ENCODE measurements at regions not wholly inside any gene's neighbourhood (a gene's known extent, or its start where the extent isn't known, plus 50 kb on each side); places are given as distances from the start of the nearest gene placed in this dataset.

GRCh38 chr5:125654392-125654791 is 768.8 kb upstream of the GRAMD2B start:
- no peaks in the 10 kb centered on the region for H3K36me3 ChIP-seq (ENCODE audit: insufficient read depth, insufficient read length, low read length)
- no peak overlapping the region for H3K9ac ChIP-seq (ENCODE audit: insufficient read length, low read depth)
- TF ChIP-seq YY1 (IDR thresholded peaks at IDR 0.05; ENCODE audit: insufficient read depth, insufficient read length), result no peak
- no peak for TF ChIP-seq SUZ12 (IDR thresholded peaks at IDR 0.05; ENCODE audit: extremely low read depth, insufficient read depth, insufficient read length)
- H3K9me3 ChIP-seq (ENCODE audit: insufficient read depth, low read length), result no peaks in the 10 kb centered on the region
- H3K4me3 ChIP-seq (ENCODE audit: insufficient read length, low read depth), result no peak overlapping the region
- no peak for DNase-seq (ENCODE audit: low read depth, low spot score)
- no peaks in the 10 kb centered on the region for H3K27me3 ChIP-seq (ENCODE audit: insufficient read depth, insufficient read length)
- no peaks in the 10 kb centered on the region for H3K4me1 ChIP-seq (ENCODE audit: insufficient read depth, insufficient read length)

- H3K4me1 ChIP-seq (ENCODE audit: insufficient read depth, insufficient read length), result no peaks in the 10 kb centered on the region
- no peak overlapping the region for H3K9ac ChIP-seq (ENCODE audit: insufficient read length, low read depth)
- no peaks in the 10 kb centered on the region for H3K27me3 ChIP-seq (ENCODE audit: insufficient read depth, insufficient read length)
- no peak for DNase-seq (ENCODE audit: low read depth, low spot score)
- TF ChIP-seq ZNF274 (IDR thresholded peaks at IDR 0.05; ENCODE audit: low read depth, low read length) (no peak), SUZ12 (IDR thresholded peaks at IDR 0.05; ENCODE audit: extremely low read depth, insufficient read depth, insufficient read length) (no peak), YY1 (IDR thresholded peaks at IDR 0.05; ENCODE audit: insufficient read depth, insufficient read length) (no peak)
- H3K9me3 ChIP-seq (ENCODE audit: insufficient read depth, low read length), result no peaks in the 10 kb centered on the region
- H3K4me3 ChIP-seq (ENCODE audit: insufficient read length, low read depth), result no peak overlapping the region
- H3K36me3 ChIP-seq (ENCODE audit: insufficient read depth, insufficient read length, low read length), result no peaks in the 10 kb centered on the region
These were observed 768.1 kb upstream of the GRAMD2B start for GRCh38 chr5:125655156-125655555.

GRCh38 chr5:125657936-125658335 is 765.3 kb upstream of the GRAMD2B start:
- Histone ChIP-seq H3K4me1 (ENCODE audit: insufficient read depth, insufficient read length) (peaks cover 2% of the 10 kb centered on the region), H3K36me3 (ENCODE audit: insufficient read depth, insufficient read length, low read length) (no peaks in the 10 kb centered on the region), H3K9me3 (ENCODE audit: insufficient read depth, low read length) (no peaks in the 10 kb centered on the region; the same call in 1 of the 2 replicates), H3K27me3 (ENCODE audit: insufficient read depth, insufficient read length) (no peaks in the 10 kb centered on the region), H3K4me3 (ENCODE audit: insufficient read length, low read depth) (no peak overlapping the region), H3K9ac (ENCODE audit: insufficient read length, low read depth) (no peak overlapping the region)
- TF ChIP-seq YY1 (IDR thresholded peaks at IDR 0.05; ENCODE audit: insufficient read depth, insufficient read length) (no peak), SUZ12 (IDR thresholded peaks at IDR 0.05; ENCODE audit: extremely low read depth, insufficient read depth, insufficient read length) (no peak), ZNF274 (IDR thresholded peaks at IDR 0.05; ENCODE audit: low read depth, low read length) (no peak)
- DNase-seq (ENCODE audit: low read depth, low spot score), result no peak

GRCh38 chr5:125659316-125660023 is 763.7 kb upstream of the GRAMD2B start:
- H3K9ac ChIP-seq (ENCODE audit: insufficient read length, low read depth), result no peak overlapping the region

GRCh38 chr5:125660231-125660895 is 762.8 kb upstream of the GRAMD2B start:
- H3K36me3 ChIP-seq (ENCODE audit: insufficient read depth, insufficient read length, low read length), result no peaks in the 10 kb centered on the region
- TF ChIP-seq SUZ12 (IDR thresholded peaks at IDR 0.05; ENCODE audit: extremely low read depth, insufficient read depth, insufficient read length), result no peak
- no peak for TF ChIP-seq ZNF274 (IDR thresholded peaks at IDR 0.05; ENCODE audit: low read depth, low read length)
- TF ChIP-seq YY1 (IDR thresholded peaks at IDR 0.05; ENCODE audit: insufficient read depth, insufficient read length), result no peak
- DNase-seq (ENCODE audit: low read depth, low spot score), result no peak
- no peaks in the 10 kb centered on the region for H3K27me3 ChIP-seq (ENCODE audit: insufficient read depth, insufficient read length)
- no peaks in the 10 kb centered on the region; the same call in 1 of the 2 replicates for H3K9me3 ChIP-seq (ENCODE audit: insufficient read depth, low read length)
- H3K4me1 ChIP-seq (ENCODE audit: insufficient read depth, insufficient read length), result peaks cover 2% of the 10 kb centered on the region
- H3K4me3 ChIP-seq (ENCODE audit: insufficient read length, low read depth), result no peak overlapping the region
- H3K9ac ChIP-seq (ENCODE audit: insufficient read length, low read depth), result no peak overlapping the region

More at GRCh38 chr5:125659316-125660023, 763.7 kb upstream of the GRAMD2B start:
- H3K4me3 ChIP-seq (ENCODE audit: insufficient read length, low read depth), result no peak overlapping the region
- TF ChIP-seq ZNF274 (IDR thresholded peaks at IDR 0.05; ENCODE audit: low read depth, low read length), result no peak
- no peak for TF ChIP-seq SUZ12 (IDR thresholded peaks at IDR 0.05; ENCODE audit: extremely low read depth, insufficient read depth, insufficient read length)
- TF ChIP-seq YY1 (IDR thresholded peaks at IDR 0.05; ENCODE audit: insufficient read depth, insufficient read length), result no peak
- peak; percentile 13 for DNase-seq (ENCODE audit: low read depth, low spot score)
- no peaks in the 10 kb centered on the region for H3K36me3 ChIP-seq (ENCODE audit: insufficient read depth, insufficient read length, low read length)
- H3K27me3 ChIP-seq (ENCODE audit: insufficient read depth, insufficient read length), result no peaks in the 10 kb centered on the region
- H3K4me1 ChIP-seq (ENCODE audit: insufficient read depth, insufficient read length), result peaks cover 2% of the 10 kb centered on the region
- H3K9me3 ChIP-seq (ENCODE audit: insufficient read depth, low read length), result no peaks in the 10 kb centered on the region; the same call in 1 of the 2 replicates

GRCh38 chr5:125661584-125661983 is 761.6 kb upstream of the GRAMD2B start:
- DNase-seq (ENCODE audit: low read depth, low spot score), result no peak
- Histone ChIP-seq H3K4me1 (ENCODE audit: insufficient read depth, insufficient read length) (peaks cover 2% of the 10 kb centered on the region), H3K36me3 (ENCODE audit: insufficient read depth, insufficient read length, low read length) (no peaks in the 10 kb centered on the region), H3K4me3 (ENCODE audit: insufficient read length, low read depth) (no peak overlapping the region), H3K9me3 (ENCODE audit: insufficient read depth, low read length) (no peaks in the 10 kb centered on the region; the same call in 1 of the 2 replicates), H3K27me3 (ENCODE audit: insufficient read depth, insufficient read length) (no peaks in the 10 kb centered on the region), H3K9ac (ENCODE audit: insufficient read length, low read depth) (no peak overlapping the region)
- TF ChIP-seq SUZ12 (IDR thresholded peaks at IDR 0.05; ENCODE audit: extremely low read depth, insufficient read depth, insufficient read length) (no peak), YY1 (IDR thresholded peaks at IDR 0.05; ENCODE audit: insufficient read depth, insufficient read length) (no peak), ZNF274 (IDR thresholded peaks at IDR 0.05; ENCODE audit: low read depth, low read length) (no peak)

- no peak for TF ChIP-seq SUZ12 (IDR thresholded peaks at IDR 0.05; ENCODE audit: extremely low read depth, insufficient read depth, insufficient read length)
- peak; percentile 23 for TF ChIP-seq YY1 (IDR thresholded peaks at IDR 0.05; ENCODE audit: insufficient read depth, insufficient read length)
- peak; percentile 27 for DNase-seq (ENCODE audit: low read depth, low spot score)
- Histone ChIP-seq H3K9ac (ENCODE audit: insufficient read length, low read depth) (no peak overlapping the region), H3K4me3 (ENCODE audit: insufficient read length, low read depth) (no peak overlapping the region), H3K9me3 (ENCODE audit: insufficient read depth, low read length) (peaks cover 15% of the 10 kb centered on the region; the same call in 1 of the 2 replicates), H3K27me3 (ENCODE audit: insufficient read depth, insufficient read length) (no peaks in the 10 kb centered on the region), H3K36me3 (ENCODE audit: insufficient read depth, insufficient read length, low read length) (no peaks in the 10 kb centered on the region), H3K4me1 (ENCODE audit: insufficient read depth, insufficient read length) (no peaks in the 10 kb centered on the region)
These were observed 754.3 kb upstream of the GRAMD2B start for GRCh38 chr5:125668884-125669283.
